HepG2 (cell line): ENCODE measurements at regions not wholly inside any gene's neighbourhood (a gene's known extent, or its start where the extent isn't known, plus 50 kb on each side); places are given as distances from the start of the nearest gene placed in this dataset.

Source experiments
- ATAC-seq: fragments of 200-7000 bp; cut with Tn5 transposase; 3 replicates; pipeline ENCODE4 v1.9.1; 2020; ENCODE audit warnings: mild to moderate bottlenecking, moderate library complexity
- BruUV-seq: library from RNA; stranded (reverse); fragments of 400-500 nt; replicated peaks from 2 replicates; lab custom pipeline; 2021; lab: Mats Ljungman, UMichigan
- CTCF ChIA-PET: fragments of 300-600 bp; formaldehyde crosslinking; extraction: SDS; loops from one replicate; lab custom pipeline; 2021; ENCODE audit warnings: low total read pairs, inconsistent platforms, low intra/inter-chr PET ratio; lab: Yijun Ruan, JAX
- POLR2A ChIA-PET: fragments of 350-600 bp; sonication (Branson Sonifier 250); formaldehyde crosslinking; loops from one replicate; lab custom pipeline; 2020; ENCODE audit warnings: antibody characterized with exemption, inconsistent platforms; lab: Yijun Ruan, JAX
- DNase-seq: peaks from one replicate; pipeline ENCODE4 v3.0.0-alpha.2; 2015; ENCODE audit warnings: low spot score
- FAIRE-seq: peaks from 3 replicates; lab custom pipeline; 2011; peaks lifted over from hg19 to GRCh38; lab: Jason Lieb, UNC
- H2AFZ ChIP-seq: one replicate; pipeline ENCODE4 v1.6.1; 2011; ENCODE audit warnings: low read length, inconsistent platforms
- H3K27ac ChIP-seq: fragments of 300-600 bp; 3 replicates; pipeline ENCODE4 v1.8.0; 2011; ENCODE audit warnings: mixed run types, mild to moderate bottlenecking, mixed read lengths, low read length, inconsistent platforms; ENCODE audit not compliant: insufficient read depth; ENCODE audit errors: extremely low read length
- H3K27me3 ChIP-seq, 2 experiments: fragments of 200-600 bp in 1 of 2; 2 replicates in 1 of 2; 3 replicates in 1 of 2; pipeline versions ENCODE4 v1.6.0 to v1.8.0; 2011; ENCODE audit warnings: low read length in 2 of 2, mild to moderate bottlenecking in 2 of 2, moderate library complexity in 2 of 2, inconsistent platforms in 1 of 2; ENCODE audit not compliant: insufficient read depth in 2 of 2, control insufficient read depth in 1 of 2
- H3K36me3 ChIP-seq, 2 experiments: fragments of 200-600 bp in 1 of 2; replicated peaks in 1 of 2; 2 replicates in 1 of 2; 3 replicates in 1 of 2; pipeline versions ENCODE4 v1.5.1 to v1.8.0; 2011; ENCODE audit warnings: low read length in 2 of 2, inconsistent platforms in 1 of 2; ENCODE audit not compliant: insufficient read depth in 2 of 2, control insufficient read depth in 1 of 2
- H3K4me1 ChIP-seq: 2 replicates; pipeline ENCODE4 v1.5.1; 2012; ENCODE audit warnings: low read length, inconsistent platforms; ENCODE audit not compliant: insufficient read depth
- H3K4me2 ChIP-seq: 2 replicates; pipeline ENCODE4 v1.6.0; 2011; ENCODE audit warnings: low read depth, low read length, inconsistent platforms
- H3K4me3 ChIP-seq, 3 experiments: fragments of 200-600 bp in 1 of 3; sonication (generic), shearing (Covaris generic) in 1 of 3; replicated peaks in 1 of 3; 2 replicates each; pipeline ENCODE4 v1.5.1; 2011 to 2016; ENCODE audit warnings: low read length in 3 of 3, inconsistent platforms in 2 of 3, low read depth in 2 of 3, mild to moderate bottlenecking in 2 of 3, control low read depth in 1 of 3, mixed read lengths in 1 of 3; ENCODE audit not compliant: insufficient read depth in 1 of 3
- H3K79me2 ChIP-seq: one replicate; pipeline ENCODE4 v1.6.1; 2011; ENCODE audit warnings: low read length, inconsistent platforms; ENCODE audit not compliant: insufficient read depth
- H3K9ac ChIP-seq: 2 replicates; pipeline ENCODE4 v1.6.0; 2011; ENCODE audit warnings: mild to moderate bottlenecking, low read depth, low read length, inconsistent platforms; ENCODE audit not compliant: insufficient read depth
- H3K9me3 ChIP-seq: 2 replicates; pipeline ENCODE4 v1.5.1; 2012; ENCODE audit warnings: mild to moderate bottlenecking, low read length
- H4K20me1 ChIP-seq: 2 replicates; pipeline ENCODE4 v1.6.0; 2011; ENCODE audit warnings: inconsistent platforms, mild to moderate bottlenecking, low read length, moderate library complexity; ENCODE audit not compliant: insufficient read depth
- CREM ChIP-seq, 2 experiments: sonication (generic) in 1 of 2; formaldehyde crosslinking in 1 of 2; IDR thresholded peaks; 2 replicates each; pipeline versions ENCODE4 v1.4.0 to v1.6.1; 2016 to 2020; ENCODE audit warnings: antibody characterized with exemption in 1 of 2, mild to moderate bottlenecking in 1 of 2, missing genetic modification reagents in 1 of 2
- DPF2 ChIP-seq: sonication (generic); formaldehyde crosslinking; IDR thresholded peaks from 2 replicates; pipeline ENCODE4 v1.4.0; 2020; ENCODE audit warnings: mild to moderate bottlenecking, low read depth, missing genetic modification reagents, borderline replicate concordance
- FOXP1 ChIP-seq, 2 experiments: fragments of 450-650 bp in 1 of 2; IDR thresholded peaks; 2 replicates each; pipeline ENCODE4 v1.6.1; 2017 to 2018; ENCODE audit warnings: antibody characterized with exemption in 1 of 2
- KDM5B ChIP-seq: sonication (generic); formaldehyde crosslinking; IDR thresholded peaks from 2 replicates; pipeline ENCODE4 v1.4.0; 2020; ENCODE audit warnings: missing genetic modification reagents, mild to moderate bottlenecking, borderline replicate concordance
- MAFF ChIP-seq: IDR thresholded peaks from 2 replicates; pipeline ENCODE4 v1.6.1; 2011; ENCODE audit warnings: low read depth, low read length, improper control_type of control experiment
- RFX5 ChIP-seq: IDR thresholded peaks from 2 replicates; pipeline ENCODE4 v1.6.1; 2011; ENCODE audit warnings: low read depth, low read length, improper control_type of control experiment
- ZNF276 ChIP-seq: sonication (generic); formaldehyde crosslinking; IDR thresholded peaks from 2 replicates; pipeline ENCODE4 v1.4.0; 2020; ENCODE audit warnings: mild to moderate bottlenecking, low read depth, missing genetic modification reagents
- ZNF362 ChIP-seq: sonication (generic); formaldehyde crosslinking; IDR thresholded peaks from 2 replicates; pipeline ENCODE4 v1.4.0; 2020; ENCODE audit warnings: missing genetic modification reagents, mild to moderate bottlenecking, borderline replicate concordance
- ZNF549 ChIP-seq: sonication (generic); formaldehyde crosslinking; IDR thresholded peaks from 2 replicates; pipeline ENCODE4 v1.5.0; 2020; ENCODE audit warnings: missing genetic modification reagents
- ZSCAN25 ChIP-seq: sonication (generic); formaldehyde crosslinking; IDR thresholded peaks from 2 replicates; pipeline ENCODE4 v1.8.0; 2022; ENCODE audit warnings: mild to moderate bottlenecking, missing genetic modification reagents
- WGBS: methylation state at CpG from one replicate; pipeline ENCODE4 v1.1.6; 2017; ENCODE audit warnings: low lambda C conversion rate; 5-methylcytosine and 5-hydroxymethylcytosine counted together
- in situ Hi-C: cut with HindIII; loops from 2 replicates; pipeline ENCODE4 v1.10.0; 2017; ENCODE audit warnings: low pct_unique_long_range_greater_than_20kb; ENCODE audit not compliant: extremely low pct_ligation_motif_present
- intact Hi-C: fragments of 100-400 bp; cut with micrococcal nuclease; formaldehyde crosslinking; loops from one replicate; pipeline ENCODE4 v1.10.0; 2022; ENCODE audit not compliant: unreplicated experiment

GRCh38 chr4:8710946-8711345 lies 118.4 kb downstream of the CPZ start:
- in situ Hi-C loops (no loop called here), intact Hi-C loops (no loop called here)
- TF ChIP-seq ZNF549: no peak
- no peak for TF ChIP-seq ZSCAN25 (CRISPR knock-in tag)
- no peak for TF ChIP-seq KDM5B (CRISPR knock-in tag)
- no peak for TF ChIP-seq RFX5
- TF ChIP-seq DPF2 (CRISPR knock-in tag): no peak
- no peak for TF ChIP-seq CREM (IDR thresholded peaks at IDR 0.05)
- no peak for TF ChIP-seq CREM (CRISPR knock-in tag; IDR thresholded peaks at IDR 0.05)
- TF ChIP-seq ZNF362 (CRISPR knock-in tag): no peak
- TF ChIP-seq ZNF276 (CRISPR knock-in tag): no peak
- TF ChIP-seq FOXP1 (IDR thresholded peaks at IDR 0.05): no peak
- TF ChIP-seq FOXP1 (CRISPR knock-in tag; IDR thresholded peaks at IDR 0.05): no peak
- no peak for TF ChIP-seq MAFF
- TF ChIP-seq, all 625 proteins: peak for 0
- WGBS: 14% methylated on average over 2 of the region's 8 CpGs
- Histone ChIP-seq H3K9me3 (peaks cover 23% of the 10 kb centered on the region), H3K4me1 (no peaks in the 10 kb centered on the region), H3K4me2 (no peak overlapping the region), H3K9ac (no peak overlapping the region), H3K4me3 (no peak overlapping the region), H3K79me2 (no peaks in the 10 kb centered on the region), H3K36me3 (no peaks in the 10 kb centered on the region), H3K27ac (no peak overlapping the region), H3K27me3 (peaks cover 3 to 40% of the 10 kb centered on the region in 2 experiments; a peak in 4 of 5 replicates), H2AFZ (no peak overlapping the region), H4K20me1 (no peaks in the 10 kb centered on the region)
- POLR2A ChIA-PET: no interaction called here
- no TSS peak for BruUV-seq
- ATAC-seq: no peak; the same call in 2 of the 3 replicates
- no peak for DNase-seq
- no peak for FAIRE-seq
- CTCF ChIA-PET: no interaction called here
